ENCODE measurements at regions not wholly inside any gene's neighbourhood (a gene's known extent, or its start where the extent isn't known, plus 50 kb on each side); places are given as distances from the start of the nearest gene placed in this dataset.

DNA sequence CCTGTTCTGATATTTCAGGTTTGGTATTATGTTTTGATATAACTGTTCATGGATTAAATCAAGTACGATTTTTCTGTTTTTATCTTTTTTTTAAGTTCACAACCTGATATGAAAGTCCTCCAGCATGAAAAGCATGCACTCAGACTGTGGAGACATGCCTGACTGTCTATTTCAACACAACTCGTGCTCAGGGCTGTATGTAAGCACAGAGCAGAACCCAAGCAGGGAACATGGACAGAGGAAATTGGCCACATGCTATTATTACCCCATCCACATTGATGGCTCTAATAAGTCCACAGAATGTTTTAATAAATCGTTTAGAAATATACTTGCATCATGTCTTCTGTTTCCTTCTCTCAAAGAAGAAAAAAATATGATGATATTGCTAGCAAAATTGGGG lies 730.4 kb downstream of the C6orf118 start:
- TF ChIP-seq EZH2 (IDR thresholded peaks at IDR 0.05) (no peak), POLR2AphosphoS5 (IDR thresholded peaks at IDR 0.05; ENCODE audit: borderline replicate concordance, low read depth, low read length) (no peak), FOXP2 (optimal IDR thresholded peaks at IDR 0.05; ENCODE audit: control extremely low read depth, extremely low read length, insufficient read depth) (no peak)
